ENCODE measurements at regions not wholly inside any gene's neighbourhood (a gene's known extent, or its start where the extent isn't known, plus 50 kb on each side); places are given as distances from the start of the nearest gene placed in this dataset.

GRCh38 chr20:11158146-11158545, 484.3 kb upstream of the JAG1 start:
- Histone ChIP-seq H3K9ac (ENCODE audit: insufficient read depth, low read depth, low read length) (no peak overlapping the region), H3K79me2 (ENCODE audit: insufficient read depth, low read length) (no peaks in the 10 kb centered on the region), H3K4me2 (ENCODE audit: low read depth, low read length) (no peak overlapping the region), H4K20me1 (ENCODE audit: insufficient read depth, low read length) (no peaks in the 10 kb centered on the region), H3K9me3 (ENCODE audit: low read length) (no peaks in the 10 kb centered on the region), H3K27me3 (ENCODE audit: control insufficient read depth in 1 of 2, insufficient read depth in 2 of 2, low read length in 2 of 2) (no peaks in the 10 kb centered on the region; a peak in 1 of 5 replicates), H3K4me1 (ENCODE audit: insufficient read depth, low read length) (no peaks in the 10 kb centered on the region), H2AFZ (ENCODE audit: low read length) (no peak overlapping the region), H3K36me3 (replicated peaks in 1 of 2; ENCODE audit: control insufficient read depth in 1 of 2, insufficient read depth in 2 of 2, low read length in 2 of 2) (no peaks in the 10 kb centered on the region), H3K4me3 (replicated peaks in 1 of 3; ENCODE audit: insufficient read depth in 1 of 3, low read depth in 2 of 3, low read length in 3 of 3) (no peak overlapping the region), H3K27ac (ENCODE audit: extremely low read length, insufficient read depth, low read length) (no peak overlapping the region)
- 2% methylated on average over 2 of the region's 2 CpGs for WGBS (ENCODE audit: low lambda C conversion rate)
- no TSS peak for BruUV-seq (replicated peaks)
- POLR2A ChIA-PET, result no interaction called here
- FAIRE-seq, result no peak
- no peak for ATAC-seq
- in situ Hi-C loops (cut with HindIII; ENCODE audit: extremely low pct_ligation_motif_present, low pct_unique_long_range_greater_than_20kb) (no loop called here), intact Hi-C loops (cut with micrococcal nuclease; ENCODE audit: unreplicated experiment) (no loop called here)
- TF ChIP-seq AHDC1 (CRISPR knock-in tag; IDR thresholded peaks at IDR 0.05; ENCODE audit: borderline replicate concordance) (no peak), SRY (CRISPR knock-in tag; IDR thresholded peaks at IDR 0.05) (no peak), KDM5A (IDR thresholded peaks at IDR 0.05; ENCODE audit: borderline replicate concordance, low read length) (no peak), MBNL3 (CRISPR knock-in tag; conservative IDR thresholded peaks at IDR 0.05) (no peak), ZNF451 (CRISPR knock-in tag; IDR thresholded peaks at IDR 0.05) (no peak), ZNF790 (CRISPR knock-in tag; IDR thresholded peaks at IDR 0.05; ENCODE audit: borderline replicate concordance) (no peak), ZBTB49 (CRISPR knock-in tag; IDR thresholded peaks at IDR 0.05; ENCODE audit: borderline replicate concordance) (no peak), NFRKB (IDR thresholded peaks at IDR 0.05) (no peak), DNMT1 (CRISPR knock-in tag; IDR thresholded peaks at IDR 0.05) (no peak), ZKSCAN8 (CRISPR knock-in tag; IDR thresholded peaks at IDR 0.05; ENCODE audit: borderline replicate concordance) (no peak), ZNF337 (CRISPR knock-in tag; IDR thresholded peaks at IDR 0.05; ENCODE audit: borderline replicate concordance, low read depth) (no peak), TFDP1 (CRISPR knock-in tag; IDR thresholded peaks at IDR 0.05; ENCODE audit: borderline replicate concordance) (no peak), ELF3 (CRISPR knock-in tag; IDR thresholded peaks at IDR 0.05) (no peak), ZSCAN25 (CRISPR knock-in tag; IDR thresholded peaks at IDR 0.05) (no peak), XBP1 (CRISPR knock-in tag; IDR thresholded peaks at IDR 0.05) (no peak)
- DNase-seq (ENCODE audit: low spot score), result no peak
- CTCF ChIA-PET (ENCODE audit: low intra/inter-chr PET ratio, low total read pairs), result no interaction called here
